Fibroblast of villous mesenchyme (primary cell): ENCODE measurements at regions not wholly inside any gene's neighbourhood (a gene's known extent, or its start where the extent isn't known, plus 50 kb on each side); places are given as distances from the start of the nearest gene placed in this dataset.

Source experiments
- DNase-seq: peaks from one replicate; pipeline ENCODE4 v3.0.0-alpha.2; 2010; ENCODE audit warnings: low read depth
- H3K4me3 ChIP-seq: 2 replicates; pipeline ENCODE4 v1.5.1; 2011; ENCODE audit warnings: low read depth, mild to moderate bottlenecking, low read length
- CTCF ChIP-seq: IDR thresholded peaks from 2 replicates; pipeline ENCODE4 v1.5.1; 2012; ENCODE audit warnings: low read depth, mild to moderate bottlenecking, low read length; ENCODE audit not compliant: insufficient read depth

GRCh38 chr4:56245547-56246232 is 141.6 kb downstream of the AASDH start:
- no peak for TF ChIP-seq CTCF
- no peak overlapping the region for H3K4me3 ChIP-seq
- no peak for DNase-seq

- no peak overlapping the region for H3K4me3 ChIP-seq
- no peak for TF ChIP-seq CTCF
- no peak for DNase-seq
These were observed 142.6 kb downstream of the AASDH start for GRCh38 chr4:56244681-56245080.

GRCh38 chr4:56243107-56243506 is 144.2 kb downstream of the AASDH start:
- TF ChIP-seq CTCF = no peak
- no peak overlapping the region for H3K4me3 ChIP-seq
- DNase-seq = no peak

GRCh38 chr4:56241500-56241899 is 145.8 kb downstream of the AASDH start:
- TF ChIP-seq CTCF = no peak
- no peak for DNase-seq
- no peak overlapping the region for H3K4me3 ChIP-seq

- DNase-seq = no peak
- H3K4me3 ChIP-seq = no peak overlapping the region
- no peak for TF ChIP-seq CTCF
These were observed 146.6 kb downstream of the AASDH start for GRCh38 chr4:56240554-56241174.

- no peak for TF ChIP-seq CTCF
- no peak overlapping the region for H3K4me3 ChIP-seq
- no peak for DNase-seq
These were observed 149.0 kb downstream of the AASDH start for GRCh38 chr4:56238251-56238650.
